GM18508 (cell line): ENCODE measurements at regions not wholly inside any gene's neighbourhood (a gene's known extent, or its start where the extent isn't known, plus 50 kb on each side); places are given as distances from the start of the nearest gene placed in this dataset.

Experiments used
- ATAC-seq: cut with Tn5 transposase; IDR thresholded peaks from one replicate; pipeline ENCODE4 v1.9.1; 2021; ENCODE audit warnings: moderate number of reproducible peaks; ENCODE audit not compliant: insufficient read depth, unreplicated experiment

GRCh38 chr6:100153636-100154275, 159.7 kb upstream of the MCHR2 start:
- ATAC-seq, result no peak

- ATAC-seq, result no peak
Observed at GRCh38 chr6:100152201-100152600, 158.2 kb upstream of the MCHR2 start.

- no peak for ATAC-seq
Observed at GRCh38 chr6:100144991-100145390, 151.0 kb upstream of the MCHR2 start.

DNA sequence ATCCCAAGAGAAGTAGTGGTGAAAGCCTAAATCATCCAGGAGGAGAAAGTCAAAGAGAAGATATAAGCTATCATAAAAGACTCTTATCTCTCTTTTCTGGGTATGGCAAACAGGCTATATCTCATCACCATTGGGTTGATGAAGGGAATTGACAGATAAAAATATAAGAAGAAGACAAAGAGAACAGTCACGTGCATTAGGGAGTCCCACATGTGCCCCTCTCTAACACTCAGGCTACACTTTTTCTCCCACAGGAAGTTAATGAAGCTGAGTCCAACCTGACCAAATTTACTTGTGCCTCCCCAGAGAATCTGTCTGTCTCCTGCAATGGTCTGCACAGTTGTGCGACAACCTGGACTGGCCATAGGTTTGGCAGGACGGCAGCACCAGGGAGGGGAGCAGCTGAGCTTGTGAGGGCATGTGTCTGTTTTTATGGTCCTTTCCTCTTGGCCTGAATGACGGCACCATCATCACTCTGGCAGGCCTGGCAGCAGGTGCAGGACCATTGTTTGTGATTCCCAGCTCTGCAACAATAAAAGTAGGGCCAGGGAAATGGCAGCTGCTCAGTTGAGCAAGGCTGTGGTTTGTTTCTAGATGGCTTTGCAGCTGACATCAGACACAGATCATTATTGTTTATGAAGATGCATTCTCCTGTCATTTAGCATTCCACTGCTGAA, 144.5 kb upstream of the MCHR2 start:
- ATAC-seq, result no peak

GRCh38 chr6:100137759-100138158, 143.7 kb upstream of the MCHR2 start:
- no peak for ATAC-seq

DNA sequence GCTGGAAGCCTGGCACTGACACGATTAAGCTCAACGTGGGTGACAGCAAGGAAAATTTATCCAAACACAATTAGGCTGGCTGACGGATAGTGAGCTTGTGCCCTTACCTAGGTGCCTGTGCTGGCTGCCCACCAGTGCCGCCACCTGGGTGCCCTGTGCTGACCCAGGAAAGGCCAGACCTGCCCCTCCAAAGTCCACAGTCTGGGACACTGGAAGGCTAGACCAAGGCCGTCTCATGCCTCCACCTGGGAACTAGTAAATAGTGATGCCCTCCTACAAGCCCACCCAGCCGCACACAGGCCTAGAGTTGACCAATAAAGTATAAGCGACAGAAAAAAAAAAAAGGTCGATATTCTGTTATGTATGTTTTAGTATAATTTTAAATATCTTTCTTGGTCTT, 142.6 kb upstream of the MCHR2 start:
- no peak for ATAC-seq

GRCh38 chr6:100135977-100136376, 142.0 kb upstream of the MCHR2 start:
- ATAC-seq, result no peak

GRCh38 chr6:100134703-100135102, 140.7 kb upstream of the MCHR2 start:
- no peak for ATAC-seq

DNA sequence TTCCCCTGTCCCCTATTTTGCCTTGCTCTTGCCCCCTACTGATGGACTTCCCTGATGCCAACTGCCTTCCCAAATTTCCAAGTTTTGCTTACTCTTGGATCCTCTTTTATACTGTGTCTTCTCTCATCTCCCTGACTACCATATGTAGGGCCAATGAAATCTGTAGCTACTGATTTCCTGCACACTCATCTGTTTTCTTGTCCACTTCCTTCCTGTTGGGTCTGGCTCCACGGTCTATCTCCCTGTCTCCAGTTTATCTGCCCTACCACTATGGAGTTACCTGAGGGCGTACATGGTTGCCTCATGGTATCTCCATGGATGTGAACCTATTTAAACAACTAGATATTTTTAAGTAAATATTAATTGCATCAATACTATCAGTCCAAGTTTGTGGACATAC, 140.3 kb upstream of the MCHR2 start:
- ATAC-seq, result no peak

DNA sequence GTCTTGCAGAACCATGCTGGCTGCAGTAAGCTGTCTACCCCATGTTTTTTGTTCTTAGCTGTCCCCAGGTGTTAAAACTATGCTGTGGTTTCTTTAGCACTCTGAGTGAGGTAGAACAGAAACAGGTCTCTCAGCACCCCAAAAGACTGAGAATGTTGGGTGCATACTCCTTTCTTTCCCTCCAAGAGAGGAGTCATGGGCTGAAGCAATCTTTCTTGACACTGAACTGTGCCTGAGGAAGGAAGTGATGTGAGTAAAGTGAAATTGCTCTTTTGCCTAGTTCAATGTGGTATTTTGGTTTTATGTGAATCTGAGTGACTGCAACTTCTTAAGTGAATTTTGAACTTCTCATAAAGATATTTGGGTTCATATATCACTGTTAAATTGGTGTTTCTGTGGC, 138.0 kb upstream of the MCHR2 start:
- ATAC-seq, result no peak

DNA sequence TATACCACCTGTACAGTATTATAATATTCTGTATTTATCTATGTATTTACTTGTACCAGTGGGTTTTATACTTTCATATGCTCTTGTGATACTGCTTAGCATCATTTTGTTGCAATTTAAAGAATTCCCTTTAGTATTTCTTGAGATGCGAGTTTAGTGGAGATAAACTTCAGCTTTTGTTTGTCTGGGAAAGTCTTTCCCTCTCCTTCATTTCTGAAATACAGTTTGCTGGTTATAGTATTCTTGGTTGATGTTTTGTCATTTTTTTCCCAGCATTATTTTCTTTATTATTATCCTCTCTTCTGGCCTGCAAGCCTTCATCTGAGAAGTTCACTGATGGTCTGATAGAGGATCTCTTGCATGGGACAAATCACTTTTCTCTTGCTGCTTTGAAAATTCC, 136.6 kb upstream of the MCHR2 start:
- no peak for ATAC-seq

DNA sequence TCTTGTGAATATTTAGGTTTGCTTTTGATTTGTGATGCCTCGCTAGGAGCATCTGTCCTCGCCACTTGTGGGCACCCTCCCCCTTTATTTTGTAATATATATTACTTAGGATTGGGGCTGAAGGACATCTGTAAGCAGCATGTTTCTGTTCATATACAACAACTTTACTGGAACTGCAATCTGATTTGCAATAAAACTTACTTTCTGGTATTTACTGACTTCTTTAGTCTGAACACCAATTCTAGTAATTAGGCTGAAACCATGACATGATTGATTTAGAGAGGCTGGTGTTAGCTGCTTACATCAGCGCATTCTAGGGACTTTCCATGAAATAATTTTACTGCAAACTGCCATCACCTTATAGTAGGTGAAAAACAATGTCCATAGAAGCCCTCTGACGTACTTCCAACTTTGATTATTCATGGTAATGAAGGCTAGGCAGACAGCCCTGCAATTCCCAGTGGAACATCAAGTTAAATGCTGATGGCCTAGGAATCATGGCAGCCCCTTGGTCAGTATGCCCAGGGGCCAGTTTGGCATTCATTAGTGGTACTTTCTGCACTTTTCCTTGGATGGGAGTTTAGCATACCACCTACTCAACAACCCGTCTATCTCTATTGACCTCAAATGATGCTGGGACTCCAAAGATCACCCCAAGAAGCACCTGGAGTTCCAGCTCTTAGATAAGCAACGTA, 132.9 kb upstream of the MCHR2 start:
- ATAC-seq, result peak; percentile 78

GRCh38 chr6:100121854-100122609, 128.0 kb upstream of the MCHR2 start:
- ATAC-seq, result no peak

DNA sequence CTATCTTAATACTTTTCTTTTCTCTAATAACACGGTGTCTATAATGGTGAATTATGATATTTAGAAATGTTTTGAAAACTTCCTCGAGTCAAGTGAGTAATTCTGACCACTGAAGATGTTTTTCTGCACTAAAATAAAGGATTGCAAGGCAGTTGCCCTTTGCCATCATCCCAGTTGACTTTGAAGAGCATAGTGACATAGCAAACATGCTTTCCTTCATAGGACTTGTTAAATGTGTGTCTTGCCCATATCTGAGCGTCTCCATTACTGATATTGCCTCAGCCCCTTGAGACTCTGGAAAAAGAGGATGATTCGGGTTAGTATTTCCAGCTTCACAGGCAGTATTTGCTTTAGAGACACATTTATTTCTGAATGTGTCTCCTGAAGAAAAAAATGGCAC, 125.2 kb upstream of the MCHR2 start:
- no peak for ATAC-seq

DNA sequence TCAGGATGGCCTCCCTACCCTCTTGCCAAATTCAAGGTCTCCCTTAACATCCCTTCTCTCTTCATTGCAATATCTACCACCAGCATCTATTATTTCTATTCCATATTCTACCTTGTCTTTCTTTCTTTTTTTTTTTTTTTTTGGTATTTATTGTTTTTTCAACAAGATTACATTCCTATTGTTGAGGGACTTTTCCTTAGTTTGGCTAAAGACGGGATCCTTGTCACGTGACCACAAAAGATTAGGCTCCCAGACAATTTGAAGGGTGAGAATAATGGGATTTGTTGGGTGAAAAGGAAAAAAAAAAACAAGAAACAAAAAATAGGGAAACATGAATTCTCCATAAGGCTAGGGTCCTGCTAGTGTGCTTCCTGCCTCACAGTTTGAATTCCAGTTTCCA, 124.3 kb upstream of the MCHR2 start:
- ATAC-seq, result no peak

DNA sequence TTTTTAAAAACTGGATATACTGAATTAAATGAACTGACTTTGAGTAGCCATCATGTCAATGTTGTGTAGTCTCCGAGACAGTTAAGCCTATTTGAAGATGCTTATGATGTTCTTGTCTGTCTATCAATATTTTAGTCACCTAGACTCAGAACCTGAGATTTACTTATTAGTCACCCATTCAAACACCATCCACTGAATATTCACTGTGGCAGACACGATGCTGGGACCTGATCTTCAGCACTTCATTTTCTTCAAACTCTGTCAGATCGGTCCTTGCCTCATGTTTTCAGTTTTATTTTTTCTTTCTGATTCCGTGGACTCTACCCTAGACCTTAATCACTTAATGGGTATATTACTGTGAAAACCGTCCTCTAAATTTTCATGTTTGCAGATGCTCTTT, 123.7 kb upstream of the MCHR2 start:
- no peak for ATAC-seq

GRCh38 chr6:100116411-100117194, 122.6 kb upstream of the MCHR2 start:
- no peak for ATAC-seq

DNA sequence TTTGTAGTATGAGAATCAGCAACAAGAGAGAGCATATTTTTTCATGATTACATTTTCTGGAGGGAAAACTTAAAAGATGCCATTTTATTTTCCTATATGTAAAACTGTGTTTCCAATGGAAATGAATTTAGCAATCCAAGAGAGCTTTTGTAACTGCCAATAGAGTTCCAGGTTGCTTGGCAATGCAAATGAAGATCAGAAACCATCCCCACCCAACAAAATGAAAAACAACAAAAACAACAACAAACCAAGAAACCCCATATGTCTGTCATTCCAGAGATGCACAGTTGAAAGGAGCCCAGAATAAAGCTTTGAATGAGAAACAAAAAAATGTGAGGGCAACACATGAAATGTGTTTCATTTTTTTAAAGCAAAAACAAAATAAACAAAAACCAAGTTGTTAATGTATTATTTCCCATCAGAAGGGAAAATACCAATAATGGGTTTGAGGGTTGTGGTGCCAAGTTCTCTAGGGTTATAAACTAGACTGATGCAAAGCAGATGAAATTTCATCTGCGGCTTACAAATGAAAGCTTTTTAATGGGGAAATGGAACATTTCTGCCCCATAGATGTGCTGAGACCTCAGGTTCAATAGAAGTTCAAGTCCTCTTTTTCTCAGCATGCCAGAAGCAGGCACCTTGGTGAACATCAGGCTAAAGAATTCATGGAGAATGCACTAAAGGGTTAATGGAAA, 121.5 kb upstream of the MCHR2 start:
- no peak for ATAC-seq

DNA sequence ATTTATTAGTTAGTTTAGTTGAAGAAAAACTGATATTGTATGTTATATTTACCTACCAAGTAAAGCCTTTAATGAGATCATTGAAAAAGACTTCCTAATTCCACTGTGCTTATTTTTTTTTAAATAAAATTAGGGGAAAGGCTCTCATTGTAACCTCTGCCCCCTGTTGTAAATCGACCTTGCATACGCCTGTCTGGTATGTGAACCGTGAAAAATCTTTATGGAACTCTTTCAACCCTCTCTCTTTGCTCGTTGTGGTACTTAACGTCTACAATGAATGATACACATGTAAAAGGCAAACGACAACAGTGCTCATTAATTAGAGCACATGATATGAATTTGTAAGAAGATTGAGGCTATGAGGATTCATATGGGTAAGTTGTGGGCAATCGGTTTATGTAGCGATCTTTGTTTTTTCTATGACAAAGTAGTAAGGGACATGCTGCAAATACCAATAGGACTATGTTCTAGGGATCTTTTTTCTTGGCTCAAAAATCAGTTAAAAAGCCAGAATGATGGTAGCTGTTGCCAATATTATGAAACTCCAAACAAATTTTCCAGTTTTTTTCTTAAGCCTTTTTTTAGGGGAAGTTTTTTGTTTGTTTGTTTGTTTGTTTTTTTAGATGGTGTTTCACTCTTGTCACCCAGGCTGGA, 119.0 kb upstream of the MCHR2 start:
- ATAC-seq, result no peak
